GM23248 (cell line): ENCODE measurements at regions not wholly inside any gene's neighbourhood (a gene's known extent, or its start where the extent isn't known, plus 50 kb on each side); places are given as distances from the start of the nearest gene placed in this dataset.

Experiments
- EZH2 ChIP-seq: fragments of 200-600 bp; sonication (generic); IDR thresholded peaks from 2 replicates; pipeline ENCODE4 v1.6.1; 2018; ENCODE audit warnings: antibody characterized with exemption, mild to moderate bottlenecking; ENCODE audit not compliant: insufficient read depth, poor library complexity, severe bottlenecking
- EZH2phosphoT487 ChIP-seq: fragments of 200-600 bp; sonication (generic); IDR thresholded peaks from 2 replicates; pipeline ENCODE4 v1.6.1; 2018; ENCODE audit warnings: antibody characterized with exemption, moderate library complexity, mild to moderate bottlenecking, low read depth; ENCODE audit not compliant: insufficient read depth

GRCh38 chr18:75526038-75526437 is 98.5 kb upstream of the SMIM21 start:
- TF ChIP-seq EZH2 (no peak), EZH2phosphoT487 (no peak)
